ENCODE measurements at regions not wholly inside any gene's neighbourhood (a gene's known extent, or its start where the extent isn't known, plus 50 kb on each side); places are given as distances from the start of the nearest gene placed in this dataset.

- TF ChIP-seq ELF4 (IDR thresholded peaks at IDR 0.05): no peak
- TF ChIP-seq L3MBTL2 (conservative IDR thresholded peaks at IDR 0.05): no peak
- TF ChIP-seq HDGF (IDR thresholded peaks at IDR 0.05; ENCODE audit: borderline replicate concordance): no peak
These were observed 50.2 kb upstream of the TP53I11 start for GRCh38 chr11:45000918-45001317.

Measured in HEK293T (cell line).